ENCODE measurements at regions not wholly inside any gene's neighbourhood (a gene's known extent, or its start where the extent isn't known, plus 50 kb on each side); places are given as distances from the start of the nearest gene placed in this dataset.

- no peaks in the 10 kb centered on the region for H3K36me3 ChIP-seq (ENCODE audit: low read depth, low read length)
- no peaks in the 10 kb centered on the region for H3K9me2 ChIP-seq (replicated peaks; ENCODE audit: low read length)
- no peak overlapping the region for H3K4me3 ChIP-seq (ENCODE audit: low read length)
- H2AFZ ChIP-seq (ENCODE audit: low read length), result no peak overlapping the region
- no peak for DNase-seq
- H3K9ac ChIP-seq (ENCODE audit: low read length), result no peak overlapping the region
- POLR2A ChIA-PET (ENCODE audit: unreplicated experiment), result no interaction called here
- BruUV-seq (replicated peaks), result no TSS peak
- TF ChIP-seq EZH2 (IDR thresholded peaks at IDR 0.05; ENCODE audit: low read length, unreplicated experiment), result no peak
- TF ChIP-seq EZH2phosphoT487 (IDR thresholded peaks at IDR 0.05; ENCODE audit: borderline replicate concordance, low read length), result no peak
- TF ChIP-seq CTCF (conservative IDR thresholded peaks at IDR 0.05; ENCODE audit: low read depth, low read length), result no peak
- CTCF ChIA-PET, result no interaction called here
- no peaks in the 10 kb centered on the region for H3K4me1 ChIP-seq (ENCODE audit: insufficient read depth, low read length)
- H3K4me2 ChIP-seq (ENCODE audit: low read length), result no peak overlapping the region
- no peaks in the 10 kb centered on the region for H4K20me1 ChIP-seq (ENCODE audit: low read length)
- no peaks in the 10 kb centered on the region for H3K79me2 ChIP-seq (ENCODE audit: low read length)
- H3K9me3 ChIP-seq (ENCODE audit: low read length), result 0 out of 2 replicates have a peak, but pooled peaks cover 7% of the 10 kb centered on the region
- H3F3A ChIP-seq (ENCODE audit: low read length, unreplicated experiment), result no peaks in the 10 kb centered on the region
- H3K27ac ChIP-seq (ENCODE audit: low read length), result no peak overlapping the region
- intact Hi-C loops (cut with micrococcal nuclease), result no loop called here
- no peak for ATAC-seq
- H3K27me3 ChIP-seq (ENCODE audit: low read length), result no peaks in the 10 kb centered on the region
Measured at GRCh38 chr7:67870396-67870795, 873.8 kb downstream of the TYW1 start.

GRCh38 chr7:67875558-67875957 is 878.9 kb downstream of the TYW1 start:
- ChIA-PET CTCF (interaction anchor here (0.5 kb wide), 1 partner anchor 871 kb away, joined by 10 read pairs; no protein-coding TSS in a partner anchor), POLR2A (ENCODE audit: unreplicated experiment) (no interaction called here)
- Histone ChIP-seq H3K27me3 (ENCODE audit: low read length) (no peaks in the 10 kb centered on the region), H3K9me2 (replicated peaks; ENCODE audit: low read length) (no peaks in the 10 kb centered on the region), H3K4me1 (ENCODE audit: insufficient read depth, low read length) (no peaks in the 10 kb centered on the region), H3K9ac (ENCODE audit: low read length) (no peak overlapping the region), H3K36me3 (ENCODE audit: low read depth, low read length) (no peaks in the 10 kb centered on the region), H3K4me3 (ENCODE audit: low read length) (no peak overlapping the region), H3K79me2 (ENCODE audit: low read length) (no peaks in the 10 kb centered on the region), H2AFZ (ENCODE audit: low read length) (no peak overlapping the region), H3K27ac (ENCODE audit: low read length) (no peak overlapping the region), H3F3A (ENCODE audit: low read length, unreplicated experiment) (no peaks in the 10 kb centered on the region), H3K4me2 (ENCODE audit: low read length) (no peak overlapping the region), H3K9me3 (ENCODE audit: low read length) (0 out of 2 replicates have a peak, but pooled peaks cover 3% of the 10 kb centered on the region), H4K20me1 (ENCODE audit: low read length) (no peaks in the 10 kb centered on the region)
- no peak for DNase-seq
- ATAC-seq, result no peak
- BruUV-seq (replicated peaks), result no TSS peak
- intact Hi-C loops (cut with micrococcal nuclease), result no loop called here
- no peak for TF ChIP-seq CTCF (conservative IDR thresholded peaks at IDR 0.05; ENCODE audit: low read depth, low read length)
- no peak for TF ChIP-seq EZH2 (IDR thresholded peaks at IDR 0.05; ENCODE audit: low read length, unreplicated experiment)
- TF ChIP-seq EZH2phosphoT487 (IDR thresholded peaks at IDR 0.05; ENCODE audit: borderline replicate concordance, low read length), result no peak

GRCh38 chr7:67878808-67879207 is 882.2 kb downstream of the TYW1 start:
- H3K4me2 ChIP-seq (ENCODE audit: low read length), result no peak overlapping the region
- CTCF ChIA-PET, result no interaction called here
- no peak overlapping the region for H2AFZ ChIP-seq (ENCODE audit: low read length)
- no TSS peak for BruUV-seq (replicated peaks)
- no peaks in the 10 kb centered on the region for H3K79me2 ChIP-seq (ENCODE audit: low read length)
- no peaks in the 10 kb centered on the region for H3K4me1 ChIP-seq (ENCODE audit: insufficient read depth, low read length)
- no peak overlapping the region for H3K9ac ChIP-seq (ENCODE audit: low read length)
- no peak for ATAC-seq
- no peak for TF ChIP-seq EZH2phosphoT487 (IDR thresholded peaks at IDR 0.05; ENCODE audit: borderline replicate concordance, low read length)
- TF ChIP-seq EZH2 (IDR thresholded peaks at IDR 0.05; ENCODE audit: low read length, unreplicated experiment), result no peak
- no peak for TF ChIP-seq CTCF (conservative IDR thresholded peaks at IDR 0.05; ENCODE audit: low read depth, low read length)
- no peak overlapping the region for H3K4me3 ChIP-seq (ENCODE audit: low read length)
- H3K27ac ChIP-seq (ENCODE audit: low read length), result no peak overlapping the region
- intact Hi-C loops (cut with micrococcal nuclease), result no loop called here
- H4K20me1 ChIP-seq (ENCODE audit: low read length), result no peaks in the 10 kb centered on the region
- H3K9me3 ChIP-seq (ENCODE audit: low read length), result no peaks in the 10 kb centered on the region
- H3F3A ChIP-seq (ENCODE audit: low read length, unreplicated experiment), result no peaks in the 10 kb centered on the region
- H3K36me3 ChIP-seq (ENCODE audit: low read depth, low read length), result no peaks in the 10 kb centered on the region
- no peaks in the 10 kb centered on the region for H3K27me3 ChIP-seq (ENCODE audit: low read length)
- DNase-seq, result no peak
- POLR2A ChIA-PET (ENCODE audit: unreplicated experiment), result no interaction called here
- no peaks in the 10 kb centered on the region for H3K9me2 ChIP-seq (replicated peaks; ENCODE audit: low read length)
